ENCODE measurements at regions not wholly inside any gene's neighbourhood (a gene's known extent, or its start where the extent isn't known, plus 50 kb on each side); places are given as distances from the start of the nearest gene placed in this dataset.

GRCh38 chr5:87605663-87606062 is 192.9 kb upstream of the CCNH start:
- TF ChIP-seq CTCF (IDR thresholded peaks at IDR 0.05) = no peak

GRCh38 chr5:87599778-87600177 is 187.0 kb upstream of the CCNH start:
- no peaks in the 10 kb centered on the region for H3K36me3 ChIP-seq
- WGBS, 2 donors = 73 to 85% methylated on average over 2 of the region's 2 CpGs
- H3K27me3 ChIP-seq = no peaks in the 10 kb centered on the region

More at GRCh38 chr5:87605663-87606062, 192.9 kb upstream of the CCNH start:
- Histone ChIP-seq H3K36me3 (no peaks in the 10 kb centered on the region), H3K27ac (no peak overlapping the region), H3K27me3 (no peaks in the 10 kb centered on the region), H3K4me1 (no peaks in the 10 kb centered on the region), H3K4me3 (no peak overlapping the region), H3K9me3 (peaks cover 0 to 9% (median 0%) of the 10 kb centered on the region in 4 donors)
- no peak for ATAC-seq (ENCODE audit: low FRiP score in 2 of 2)
- 91 to 93% methylated on average over 2 of the region's 2 CpGs for whole genome bisulfite sequencing, 2 donors
- no peak for DNase-seq

GRCh38 chr5:87598460-87598859 is 185.7 kb upstream of the CCNH start:
- H3K36me3 ChIP-seq = no peaks in the 10 kb centered on the region
- no peaks in the 10 kb centered on the region for H3K27me3 ChIP-seq
- H3K4me1 ChIP-seq = no peaks in the 10 kb centered on the region
- ATAC-seq (ENCODE audit: low FRiP score in 2 of 2) (no peak), DNase-seq (no peak)
- no peak overlapping the region for H3K27ac ChIP-seq
- H3K9me3 ChIP-seq = peaks cover 0 to 13% (median 0%) of the 10 kb centered on the region in 4 donors
- TF ChIP-seq EP300 (IDR thresholded peaks at IDR 0.05) = no peak
- TF ChIP-seq POLR2AphosphoS5 (IDR thresholded peaks at IDR 0.05) = no peak
- no peak for TF ChIP-seq CTCF (IDR thresholded peaks at IDR 0.05)
- no peak for TF ChIP-seq POLR2A (IDR thresholded peaks at IDR 0.05)
- no peak overlapping the region for H3K4me3 ChIP-seq
- 78 to 86% methylated on average over 1 of the region's 1 CpG for WGBS, 2 donors

More at GRCh38 chr5:87599778-87600177, 187.0 kb upstream of the CCNH start:
- Histone ChIP-seq H3K4me1 (no peaks in the 10 kb centered on the region), H3K4me3 (no peak overlapping the region), H3K27ac (no peak overlapping the region), H3K9me3 (peaks cover 0 to 13% (median 0%) of the 10 kb centered on the region in 4 donors)
- no peak for ATAC-seq (ENCODE audit: low FRiP score in 2 of 2)
- TF ChIP-seq EP300 (IDR thresholded peaks at IDR 0.05) (no peak), CTCF (IDR thresholded peaks at IDR 0.05) (no peak), POLR2AphosphoS5 (IDR thresholded peaks at IDR 0.05) (no peak), POLR2A (IDR thresholded peaks at IDR 0.05) (no peak)
- no peak for DNase-seq

- Histone ChIP-seq H3K36me3 (no peaks in the 10 kb centered on the region), H3K27me3 (no peaks in the 10 kb centered on the region), H3K27ac (no peak overlapping the region), H3K9me3 (no peaks in the 10 kb centered on the region), H3K4me1 (no peaks in the 10 kb centered on the region), H3K4me3 (no peak overlapping the region)
- DNase-seq = no peak
- TF ChIP-seq EP300 (IDR thresholded peaks at IDR 0.05) (no peak), POLR2AphosphoS5 (IDR thresholded peaks at IDR 0.05) (no peak), POLR2A (IDR thresholded peaks at IDR 0.05) (no peak), CTCF (IDR thresholded peaks at IDR 0.05) (no peak)
- no peak for ATAC-seq (ENCODE audit: low FRiP score in 2 of 2)
- WGBS, 2 donors = 83 to 92% methylated on average over 1 of the region's 1 CpG
Measured at GRCh38 chr5:87594566-87594965, 181.8 kb upstream of the CCNH start.

GRCh38 chr5:87589587-87589986 is 176.9 kb upstream of the CCNH start:
- H3K4me3 ChIP-seq = no peak overlapping the region
- no peaks in the 10 kb centered on the region for H3K36me3 ChIP-seq
- no peak for ATAC-seq (ENCODE audit: low FRiP score in 2 of 2)
- no peaks in the 10 kb centered on the region for H3K27me3 ChIP-seq
- H3K9me3 ChIP-seq = no peaks in the 10 kb centered on the region
- H3K27ac ChIP-seq = no peak overlapping the region
- no peak for DNase-seq
- TF ChIP-seq POLR2AphosphoS5 (IDR thresholded peaks at IDR 0.05) (no peak), CTCF (IDR thresholded peaks at IDR 0.05) (no peak), EP300 (IDR thresholded peaks at IDR 0.05) (no peak), POLR2A (IDR thresholded peaks at IDR 0.05) (no peak)
- no peaks in the 10 kb centered on the region for H3K4me1 ChIP-seq
- 81 to 84% methylated on average over 2 of the region's 2 CpGs for WGBS, 2 donors
